ENCODE measurements at regions not wholly inside any gene's neighbourhood (a gene's known extent, or its start where the extent isn't known, plus 50 kb on each side); places are given as distances from the start of the nearest gene placed in this dataset.
"Not testable (repeated sequence)": the region's sequence is repeated elsewhere in the genome, so short reads cannot be mapped to it uniquely, and the experiment has no call there.

- no peak for DNase-seq (ENCODE audit: low spot score)
These were observed 428.8 kb upstream of the TBL1XR1 start for GRCh38 chr3:177626045-177626444.

GRCh38 chr3:177628095-177628719 is 430.9 kb upstream of the TBL1XR1 start:
- not testable (repeated sequence) for DNase-seq (ENCODE audit: low spot score)

- no peak for DNase-seq (ENCODE audit: low spot score)
These were observed 432.0 kb upstream of the TBL1XR1 start for GRCh38 chr3:177629276-177629675.

GRCh38 chr3:177633671-177634207 is 436.5 kb upstream of the TBL1XR1 start:
- DNase-seq (ENCODE audit: low spot score): no peak

- not testable (repeated sequence) for DNase-seq (ENCODE audit: low spot score)
These were observed 438.4 kb upstream of the TBL1XR1 start for GRCh38 chr3:177635601-177636106.

- no peak for DNase-seq (ENCODE audit: low spot score)
These were observed 443.2 kb upstream of the TBL1XR1 start for GRCh38 chr3:177640319-177640965.

- no peak for DNase-seq (ENCODE audit: low spot score)
These were observed 443.9 kb upstream of the TBL1XR1 start for GRCh38 chr3:177641206-177641605.

- DNase-seq (ENCODE audit: low spot score): no peak
These were observed 444.9 kb upstream of the TBL1XR1 start for GRCh38 chr3:177642042-177642803.

- no peak for DNase-seq (ENCODE audit: low spot score)
These were observed 445.5 kb upstream of the TBL1XR1 start for GRCh38 chr3:177642804-177643125.

GRCh38 chr3:177646749-177647148 is 449.5 kb upstream of the TBL1XR1 start:
- no peak for DNase-seq (ENCODE audit: low spot score)

- no peak for DNase-seq (ENCODE audit: low spot score)
These were observed 450.1 kb upstream of the TBL1XR1 start for GRCh38 chr3:177647341-177647740.

GRCh38 chr3:177647876-177648275 is 450.6 kb upstream of the TBL1XR1 start:
- DNase-seq (ENCODE audit: low spot score): no peak

GRCh38 chr3:177652556-177653291 is 455.4 kb upstream of the TBL1XR1 start:
- no peak for DNase-seq (ENCODE audit: low spot score)

- DNase-seq (ENCODE audit: low spot score): no peak
These were observed 460.0 kb upstream of the TBL1XR1 start for GRCh38 chr3:177657243-177657642.

- no peak for DNase-seq (ENCODE audit: low spot score)
These were observed 461.1 kb upstream of the TBL1XR1 start for GRCh38 chr3:177658354-177658753.

- not testable (repeated sequence) for DNase-seq (ENCODE audit: low spot score)
These were observed 467.3 kb upstream of the TBL1XR1 start for GRCh38 chr3:177664380-177665103.

GRCh38 chr3:177665122-177665808 is 468.0 kb upstream of the TBL1XR1 start:
- no peak for DNase-seq (ENCODE audit: low spot score)

GRCh38 chr3:177672252-177672911 is 475.1 kb upstream of the TBL1XR1 start:
- no peak for DNase-seq (ENCODE audit: low spot score)

- no peak for DNase-seq (ENCODE audit: low spot score)
These were observed 476.0 kb upstream of the TBL1XR1 start for GRCh38 chr3:177673112-177673914.

All from putamen (tissue), 1 donor.